ENCODE measurements at regions not wholly inside any gene's neighbourhood (a gene's known extent, or its start where the extent isn't known, plus 50 kb on each side); places are given as distances from the start of the nearest gene placed in this dataset.

GRCh38 chr7:3201306-3201705 lies 99.7 kb upstream of the SDK1 start:
- no peak overlapping the region for H3K4me3 ChIP-seq (ENCODE audit: low read depth, low read length)
- no peak for TF ChIP-seq CTCF (IDR thresholded peaks at IDR 0.05; ENCODE audit: low read depth, low read length, missing control alignments)
- no peak for DNase-seq (ENCODE audit: low read depth)

- no peak overlapping the region for H3K4me3 ChIP-seq (ENCODE audit: low read depth, low read length)
- DNase-seq (ENCODE audit: low read depth) = no peak
- TF ChIP-seq CTCF (IDR thresholded peaks at IDR 0.05; ENCODE audit: low read depth, low read length, missing control alignments) = no peak
Measured at GRCh38 chr7:3201937-3202710, 98.9 kb upstream of the SDK1 start.

GRCh38 chr7:3204526-3204925 lies 96.5 kb upstream of the SDK1 start:
- DNase-seq (ENCODE audit: low read depth) = no peak
- no peak for TF ChIP-seq CTCF (IDR thresholded peaks at IDR 0.05; ENCODE audit: low read depth, low read length, missing control alignments)
- no peak overlapping the region for H3K4me3 ChIP-seq (ENCODE audit: low read depth, low read length)

GRCh38 chr7:3206101-3206500 lies 95.0 kb upstream of the SDK1 start:
- no peak overlapping the region for H3K4me3 ChIP-seq (ENCODE audit: low read depth, low read length)
- DNase-seq (ENCODE audit: low read depth) = no peak
- no peak for TF ChIP-seq CTCF (IDR thresholded peaks at IDR 0.05; ENCODE audit: low read depth, low read length, missing control alignments)

GRCh38 chr7:3206771-3207191 lies 94.3 kb upstream of the SDK1 start:
- TF ChIP-seq CTCF (IDR thresholded peaks at IDR 0.05; ENCODE audit: low read depth, low read length, missing control alignments) = no peak
- no peak for DNase-seq (ENCODE audit: low read depth)
- no peak overlapping the region for H3K4me3 ChIP-seq (ENCODE audit: low read depth, low read length)

GRCh38 chr7:3207387-3207902 lies 93.6 kb upstream of the SDK1 start:
- DNase-seq (ENCODE audit: low read depth) = no peak
- no peak for TF ChIP-seq CTCF (IDR thresholded peaks at IDR 0.05; ENCODE audit: low read depth, low read length, missing control alignments)

GRCh38 chr7:3210531-3210930 lies 90.5 kb upstream of the SDK1 start:
- H3K4me3 ChIP-seq (ENCODE audit: low read depth, low read length) = no peak overlapping the region
- no peak for TF ChIP-seq CTCF (IDR thresholded peaks at IDR 0.05; ENCODE audit: low read depth, low read length, missing control alignments)
- DNase-seq (ENCODE audit: low read depth) = no peak

More at GRCh38 chr7:3207387-3207902, 93.6 kb upstream of the SDK1 start:
- no peak overlapping the region for H3K4me3 ChIP-seq (ENCODE audit: low read depth, low read length)
